Subcutaneous abdominal adipose tissue (tissue), 5 donors: ENCODE measurements at regions not wholly inside any gene's neighbourhood (a gene's known extent, or its start where the extent isn't known, plus 50 kb on each side); places are given as distances from the start of the nearest gene placed in this dataset.

ENCODE experiments used
- H3K27ac ChIP-seq: one replicate; pipeline ENCODE4 v1.7.0; 2013; ENCODE audit warnings: low read depth, mild to moderate bottlenecking, inconsistent platforms, low read length, moderate library complexity
- H3K27me3 ChIP-seq, 5 donors: one replicate each; pipeline ENCODE4 v1.7.0; 2013; ENCODE audit warnings: low read length in 5 of 5, inconsistent platforms in 1 of 5; ENCODE audit not compliant: control insufficient read depth in 5 of 5, insufficient read depth in 4 of 5
- H3K36me3 ChIP-seq, 5 donors: one replicate each; pipeline ENCODE4 v1.7.0; 2013; ENCODE audit warnings: low read length in 5 of 5; ENCODE audit not compliant: control insufficient read depth in 5 of 5, insufficient read depth in 5 of 5
- H3K4me1 ChIP-seq, 5 donors: one replicate each; pipeline ENCODE4 v1.7.0; 2013; ENCODE audit warnings: low read length in 5 of 5, mild to moderate bottlenecking in 3 of 5, moderate library complexity in 1 of 5; ENCODE audit not compliant: control insufficient read depth in 5 of 5, insufficient read depth in 5 of 5
- H3K4me3 ChIP-seq, 5 donors: one replicate each; pipeline ENCODE4 v1.7.0; 2013; ENCODE audit warnings: low read length in 5 of 5, low read depth in 1 of 5
- H3K9ac ChIP-seq, 5 donors: one replicate each; pipeline ENCODE4 v1.7.0; 2013; ENCODE audit warnings: low read length in 5 of 5, mild to moderate bottlenecking in 4 of 5, moderate library complexity in 3 of 5
- H3K9me3 ChIP-seq, 5 donors: one replicate each; pipeline ENCODE4 v1.7.0; 2013; ENCODE audit warnings: low read length in 5 of 5; ENCODE audit not compliant: control insufficient read depth in 5 of 5
- donor health status: healthy.
- donor health status: healthy.
- donor health status: healthy.
- donor health status: healthy.
- donor health status: healthy.

DNA sequence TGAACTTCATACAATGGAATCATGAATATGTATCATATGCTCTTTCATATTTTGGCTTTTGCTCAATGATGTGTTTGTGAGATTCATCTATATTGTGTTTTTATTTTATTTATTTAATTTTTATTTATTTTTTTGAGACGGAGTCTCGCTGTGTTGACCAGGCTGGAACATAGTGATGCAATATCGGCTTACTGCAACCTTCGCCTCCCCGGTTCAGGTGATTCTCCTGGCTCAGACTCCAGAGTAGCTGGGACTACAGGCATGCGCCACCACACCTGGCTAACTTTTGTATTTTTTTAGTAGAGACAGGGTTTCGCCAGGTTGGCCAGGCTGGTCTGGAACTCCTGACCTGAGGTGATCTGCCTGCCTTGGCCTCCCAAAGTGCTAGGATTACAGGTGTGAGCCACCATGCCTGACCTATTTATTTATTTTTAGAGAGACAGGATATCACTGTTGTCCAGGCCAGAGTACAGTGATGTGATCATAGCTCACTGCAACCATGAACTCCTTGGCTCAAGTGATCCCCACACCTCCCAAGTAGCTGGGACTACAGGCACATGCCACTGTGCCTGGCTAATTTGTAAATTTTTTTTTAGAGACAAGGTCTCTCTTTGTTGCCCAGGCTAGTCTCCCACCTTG, 74.5 kb downstream of the TET3 start:
- no peak overlapping the region for H3K27ac ChIP-seq
- peaks cover 0 to 3% (median 0%) of the 10 kb centered on the region in 5 donors for H3K36me3 ChIP-seq
- no peaks in the 10 kb centered on the region for H3K9me3 ChIP-seq
- no peak overlapping the region for H3K4me3 ChIP-seq
- no peak overlapping the region for H3K9ac ChIP-seq
- H3K4me1 ChIP-seq, result no peaks in the 10 kb centered on the region
- H3K27me3 ChIP-seq, result no peaks in the 10 kb centered on the region

DNA sequence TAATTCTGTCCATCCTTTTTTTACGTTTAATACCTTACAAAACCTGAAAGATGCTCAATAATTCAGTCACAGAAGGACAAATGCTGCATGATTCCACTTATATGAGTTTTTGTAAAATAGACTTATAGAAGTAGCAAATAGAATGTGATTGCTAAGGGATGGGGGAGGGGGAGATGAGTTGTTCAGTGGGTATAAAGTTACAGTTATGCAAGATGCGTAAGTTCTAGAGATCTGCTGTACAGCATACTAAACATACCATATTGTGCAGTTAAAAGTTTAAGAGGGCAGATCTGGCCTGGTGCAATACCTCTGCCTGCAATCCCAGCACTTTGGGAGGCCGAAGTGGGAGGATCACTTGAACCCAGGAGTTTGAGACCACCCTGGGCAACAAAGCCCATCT, 78.8 kb downstream of the TET3 start:
- no peak overlapping the region for H3K4me3 ChIP-seq
- H3K9me3 ChIP-seq, result no peaks in the 10 kb centered on the region
- H3K36me3 ChIP-seq, result peaks cover 0 to 3% (median 0%) of the 10 kb centered on the region in 5 donors
- no peaks in the 10 kb centered on the region for H3K27me3 ChIP-seq
- H3K27ac ChIP-seq, result no peak overlapping the region
- H3K4me1 ChIP-seq, result no peaks in the 10 kb centered on the region
- H3K9ac ChIP-seq, result no peak overlapping the region

DNA sequence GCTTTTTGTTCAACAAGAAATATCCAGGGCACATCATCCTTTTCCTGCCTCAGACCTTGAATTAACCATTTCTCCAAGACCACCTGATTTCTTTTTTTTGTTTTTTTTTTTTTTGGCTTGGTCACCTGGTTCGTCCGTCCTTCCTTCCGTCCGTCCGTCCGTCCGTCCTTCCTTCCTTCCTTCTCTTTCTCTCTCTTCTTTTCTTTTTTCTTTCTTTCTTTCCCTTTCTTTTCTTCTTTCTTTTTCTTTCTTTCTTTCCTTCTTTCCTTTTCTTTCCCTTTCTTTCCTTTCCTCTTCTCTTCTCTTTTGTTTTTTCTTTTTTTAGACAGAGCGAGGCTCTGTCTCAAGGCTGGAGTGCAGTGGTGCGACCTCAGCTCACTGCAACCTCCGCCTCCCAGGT, 80.7 kb downstream of the TET3 start:
- H3K9me3 ChIP-seq, result no peaks in the 10 kb centered on the region
- H3K36me3 ChIP-seq, result no peaks in the 10 kb centered on the region
- no peak overlapping the region for H3K9ac ChIP-seq
- H3K27ac ChIP-seq, result no peak overlapping the region
- H3K4me1 ChIP-seq, result no peaks in the 10 kb centered on the region
- H3K4me3 ChIP-seq, result no peak overlapping the region
- H3K27me3 ChIP-seq, result no peaks in the 10 kb centered on the region

DNA sequence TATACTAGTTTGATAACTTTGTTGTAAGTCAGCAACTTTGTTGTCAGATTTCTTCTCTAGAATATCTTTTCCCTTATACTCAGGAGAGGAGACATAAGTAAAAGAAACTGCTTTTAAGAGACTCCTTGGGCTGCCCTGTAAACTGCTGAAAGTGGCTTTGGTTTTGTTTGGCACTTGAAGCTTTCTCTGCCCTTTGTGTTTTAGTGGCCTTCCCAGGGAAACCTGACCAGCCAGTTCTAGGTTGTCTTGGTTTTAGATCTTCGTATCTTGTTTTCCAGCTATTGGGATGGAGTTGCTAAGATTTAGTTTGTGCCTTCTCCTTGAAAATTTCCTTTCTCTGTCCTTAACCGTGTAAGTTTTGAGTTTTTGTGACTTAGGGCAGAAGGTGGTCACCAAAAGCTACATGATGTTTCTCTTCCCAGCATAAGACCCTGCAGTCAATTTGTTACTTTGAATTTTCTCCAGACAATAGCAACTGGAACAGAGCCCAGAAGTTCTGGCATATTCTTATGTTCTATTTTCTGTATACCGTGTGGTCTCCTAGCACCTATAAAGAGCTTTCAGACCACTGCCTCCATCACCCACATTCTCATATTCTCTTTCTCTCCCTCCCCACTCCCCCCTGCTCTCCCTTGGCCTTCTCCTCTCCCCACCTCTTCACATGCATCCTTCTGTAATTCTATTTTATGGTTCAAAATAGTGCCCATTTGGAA, 81.1 kb downstream of the BOLA3 start:
- Histone ChIP-seq H3K4me1 (no peaks in the 10 kb centered on the region), H3K9me3 (no peaks in the 10 kb centered on the region), H3K27me3 (no peaks in the 10 kb centered on the region), H3K36me3 (no peaks in the 10 kb centered on the region), H3K4me3 (no peak overlapping the region), H3K27ac (no peak overlapping the region), H3K9ac (no peak overlapping the region)

DNA sequence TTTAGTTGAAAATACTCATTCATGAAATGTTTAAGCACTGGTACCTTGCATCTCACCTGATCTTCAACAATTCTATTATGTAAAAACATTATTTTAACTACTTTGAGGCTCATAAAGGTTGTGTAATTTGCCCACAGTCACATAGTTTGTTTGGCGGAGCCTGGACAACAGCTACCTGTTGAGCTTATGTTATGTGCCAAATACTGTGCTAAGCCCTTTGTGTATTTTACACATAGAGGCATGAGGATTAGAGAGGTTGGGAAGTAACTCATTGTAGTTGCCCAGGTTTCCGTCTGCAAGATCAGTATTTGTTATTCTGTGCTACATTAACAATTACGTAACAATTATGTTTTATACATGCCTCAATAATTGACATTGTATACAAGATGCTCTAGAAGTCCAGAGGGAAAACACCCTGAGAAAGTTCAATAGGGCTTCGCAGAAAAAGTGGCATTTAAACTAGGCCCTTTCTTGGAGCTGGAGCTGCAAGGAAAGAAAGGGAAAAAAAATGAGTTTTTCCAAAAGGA, 80.4 kb downstream of the BOLA3 start:
- H3K9ac ChIP-seq, result no peak overlapping the region
- no peaks in the 10 kb centered on the region for H3K27me3 ChIP-seq
- no peaks in the 10 kb centered on the region for H3K36me3 ChIP-seq
- H3K4me1 ChIP-seq, result no peaks in the 10 kb centered on the region
- H3K9me3 ChIP-seq, result no peaks in the 10 kb centered on the region
- H3K27ac ChIP-seq, result no peak overlapping the region
- no peak overlapping the region for H3K4me3 ChIP-seq

DNA sequence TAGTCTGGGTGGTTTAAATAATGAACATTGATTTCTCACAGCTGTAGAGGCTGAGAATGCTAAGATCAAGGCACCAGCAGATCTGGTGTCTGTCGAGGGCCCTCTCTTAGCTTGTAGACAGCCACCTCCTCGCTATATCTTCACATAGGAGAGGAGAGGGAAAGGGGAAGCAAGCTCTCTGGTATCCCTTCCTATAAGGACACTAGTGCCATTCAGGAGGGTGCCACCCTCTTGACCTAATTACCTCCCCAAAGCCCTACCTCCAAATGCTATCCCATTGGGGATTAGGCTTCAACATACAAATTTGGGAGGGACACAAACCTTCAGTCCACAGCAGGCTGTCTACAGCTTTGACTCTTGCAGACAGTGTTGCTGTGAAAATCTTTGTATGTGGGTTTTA, 76.7 kb downstream of the BOLA3 start:
- no peak overlapping the region for H3K4me3 ChIP-seq
- peaks cover 0 to 3% (median 0%) of the 10 kb centered on the region in 5 donors for H3K4me1 ChIP-seq
- no peaks in the 10 kb centered on the region for H3K27me3 ChIP-seq
- no peak overlapping the region for H3K9ac ChIP-seq
- no peaks in the 10 kb centered on the region for H3K9me3 ChIP-seq
- no peak overlapping the region for H3K27ac ChIP-seq
- H3K36me3 ChIP-seq, result peaks cover 3 to 10% (median 3%) of the 10 kb centered on the region in 5 donors

DNA sequence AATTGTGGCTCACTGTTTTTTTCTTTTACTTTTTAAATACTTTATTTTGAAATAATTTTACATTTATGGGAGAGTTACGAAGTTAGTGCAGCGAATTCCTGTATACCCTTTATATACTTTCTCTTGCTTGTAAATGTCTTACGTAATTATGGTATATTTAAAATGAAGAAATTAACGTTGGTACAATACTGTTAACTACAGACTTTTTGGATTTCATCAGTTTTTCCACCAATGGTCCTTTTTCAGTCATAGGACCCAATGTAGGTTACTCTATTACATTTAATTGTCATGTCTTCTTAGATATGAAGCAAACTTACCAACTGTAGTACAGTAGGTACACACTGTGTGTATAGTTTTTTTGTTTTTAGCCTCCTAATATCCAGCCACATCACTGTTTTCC, 76.3 kb downstream of the BOLA3 start:
- peaks cover 0 to 3% (median 0%) of the 10 kb centered on the region in 5 donors for H3K4me1 ChIP-seq
- no peak overlapping the region for H3K9ac ChIP-seq
- peaks cover 3 to 10% (median 3%) of the 10 kb centered on the region in 5 donors for H3K36me3 ChIP-seq
- H3K27me3 ChIP-seq, result no peaks in the 10 kb centered on the region
- no peaks in the 10 kb centered on the region for H3K9me3 ChIP-seq
- no peak overlapping the region for H3K4me3 ChIP-seq
- H3K27ac ChIP-seq, result no peak overlapping the region

DNA sequence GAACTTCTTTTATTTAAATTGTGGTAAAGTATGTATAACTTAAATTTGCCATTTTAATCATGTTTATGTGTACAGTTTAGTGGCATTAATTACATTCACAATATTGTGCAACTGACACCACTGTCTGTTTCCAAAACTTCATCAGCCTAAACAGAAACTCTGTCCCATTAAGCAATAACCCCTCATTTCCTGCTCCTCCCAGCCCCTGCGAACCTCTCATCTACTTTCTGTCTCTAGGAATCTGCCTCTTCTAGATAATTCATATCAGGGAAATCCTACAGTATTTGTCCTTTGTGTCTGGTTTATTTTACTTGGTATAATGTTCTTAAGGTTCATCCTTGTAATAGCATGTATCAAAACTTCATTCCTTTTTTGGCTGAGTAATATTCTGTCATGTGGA, 75.1 kb downstream of the BOLA3 start:
- Histone ChIP-seq H3K4me1 (peaks cover 0 to 3% (median 0%) of the 10 kb centered on the region in 5 donors), H3K27ac (no peak overlapping the region), H3K9me3 (no peaks in the 10 kb centered on the region), H3K36me3 (peaks cover 3 to 10% (median 4%) of the 10 kb centered on the region in 5 donors), H3K9ac (no peak overlapping the region), H3K27me3 (no peaks in the 10 kb centered on the region), H3K4me3 (no peak overlapping the region)

DNA sequence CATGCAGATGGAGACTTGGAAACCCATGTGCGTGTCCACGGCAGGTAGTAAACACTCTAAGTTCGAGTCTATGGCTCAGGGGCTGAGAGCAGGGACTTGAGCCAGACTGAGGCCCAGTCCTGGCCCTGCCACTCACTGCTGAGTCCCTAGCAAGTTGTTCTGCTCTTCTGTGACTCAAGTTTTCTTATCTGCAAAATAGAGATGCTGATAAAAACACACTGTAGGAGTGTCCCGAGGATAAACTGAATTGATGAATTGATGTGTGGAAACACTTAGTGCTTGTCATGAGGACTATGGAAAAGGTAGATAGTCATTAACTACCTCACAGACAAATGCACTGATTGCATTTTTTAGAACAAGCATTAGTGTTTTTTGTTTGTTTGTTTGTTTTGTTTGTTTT, 73.2 kb downstream of the BOLA3 start:
- Histone ChIP-seq H3K27ac (no peak overlapping the region), H3K9ac (no peak overlapping the region), H3K4me3 (no peak overlapping the region), H3K27me3 (no peaks in the 10 kb centered on the region), H3K4me1 (peaks cover 0 to 3% (median 0%) of the 10 kb centered on the region in 5 donors), H3K36me3 (peaks cover 3 to 10% (median 4%) of the 10 kb centered on the region in 5 donors), H3K9me3 (no peaks in the 10 kb centered on the region)

DNA sequence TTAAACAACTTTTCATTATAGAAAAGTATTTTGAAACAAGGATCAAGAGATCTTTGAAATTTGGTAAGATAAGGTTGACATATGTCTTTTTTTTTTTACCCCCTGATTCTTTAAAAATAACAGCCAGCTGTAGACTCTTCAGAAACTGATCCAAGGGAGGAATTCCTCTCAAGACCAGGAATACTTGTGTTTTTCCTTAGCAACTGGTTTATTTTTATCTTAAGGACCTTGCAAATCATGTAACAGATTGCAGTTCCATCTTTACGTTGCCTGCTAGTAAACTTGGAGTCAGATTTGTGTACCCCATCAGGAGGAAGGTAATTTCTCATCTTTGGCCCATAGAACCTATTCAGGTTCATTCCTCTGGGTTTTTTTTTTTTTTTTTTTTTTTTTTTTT, 71.6 kb downstream of the BOLA3 start:
- H3K4me1 ChIP-seq, result peaks cover 0 to 9% (median 3%) of the 10 kb centered on the region in 5 donors
- no peaks in the 10 kb centered on the region for H3K27me3 ChIP-seq
- no peak overlapping the region for H3K9ac ChIP-seq
- no peak overlapping the region for H3K27ac ChIP-seq
- peaks cover 3 to 18% (median 7%) of the 10 kb centered on the region in 5 donors for H3K36me3 ChIP-seq
- H3K4me3 ChIP-seq, result no peak overlapping the region
- H3K9me3 ChIP-seq, result no peaks in the 10 kb centered on the region
